ENCODE measurements at regions not wholly inside any gene's neighbourhood (a gene's known extent, or its start where the extent isn't known, plus 50 kb on each side); places are given as distances from the start of the nearest gene placed in this dataset.
A peak's percentile ranks its signal among the peaks of the same experiment; 100 is the strongest.

- Histone ChIP-seq H3K4me2 (ENCODE audit: insufficient read depth, low read length) (no peak overlapping the region), H2AFZ (ENCODE audit: low read length) (no peak overlapping the region), H4K20me1 (ENCODE audit: insufficient read depth, low read length) (no peaks in the 10 kb centered on the region), H3K27me3 (ENCODE audit: insufficient read depth, low read length) (no peaks in the 10 kb centered on the region), H3K27ac (ENCODE audit: low read depth, low read length) (no peak overlapping the region), H3K9me3 (ENCODE audit: low read depth, low read length) (no peaks in the 10 kb centered on the region), H3K79me2 (ENCODE audit: insufficient read depth, low read length) (no peaks in the 10 kb centered on the region), H3K36me3 (ENCODE audit: insufficient read depth, low read length) (no peaks in the 10 kb centered on the region), H3K4me3 (ENCODE audit: insufficient read depth, low read length) (no peak overlapping the region), H3K4me1 (ENCODE audit: insufficient read depth, low read length) (no peaks in the 10 kb centered on the region)
- TF ChIP-seq CTCF (IDR thresholded peaks at IDR 0.05; ENCODE audit: extremely low read depth, low read depth, low read length) = no peak
- DNase-seq (ENCODE audit: insufficient read length, low spot score, missing footprints) = no peak
Observed at GRCh38 chr2:48015421-48015820, 109.1 kb upstream of the FBXO11 start.

- Histone ChIP-seq H3K9me3 (ENCODE audit: low read depth, low read length) (no peaks in the 10 kb centered on the region), H3K79me2 (ENCODE audit: insufficient read depth, low read length) (no peaks in the 10 kb centered on the region), H3K4me2 (ENCODE audit: insufficient read depth, low read length) (no peak overlapping the region), H3K27ac (ENCODE audit: low read depth, low read length) (no peak overlapping the region), H2AFZ (ENCODE audit: low read length) (no peak overlapping the region), H4K20me1 (ENCODE audit: insufficient read depth, low read length) (no peaks in the 10 kb centered on the region), H3K27me3 (ENCODE audit: insufficient read depth, low read length) (no peaks in the 10 kb centered on the region), H3K4me1 (ENCODE audit: insufficient read depth, low read length) (no peaks in the 10 kb centered on the region), H3K36me3 (ENCODE audit: insufficient read depth, low read length) (no peaks in the 10 kb centered on the region), H3K4me3 (ENCODE audit: insufficient read depth, low read length) (no peak overlapping the region)
- no peak for DNase-seq (ENCODE audit: insufficient read length, low spot score, missing footprints)
- peak; percentile 17 for TF ChIP-seq CTCF (IDR thresholded peaks at IDR 0.05; ENCODE audit: extremely low read depth, low read depth, low read length)
Observed at GRCh38 chr2:48016225-48017019, 110.1 kb upstream of the FBXO11 start.

GRCh38 chr2:48017136-48017535 is 110.8 kb upstream of the FBXO11 start:
- Histone ChIP-seq H3K36me3 (ENCODE audit: insufficient read depth, low read length) (no peaks in the 10 kb centered on the region), H2AFZ (ENCODE audit: low read length) (no peak overlapping the region), H3K4me1 (ENCODE audit: insufficient read depth, low read length) (no peaks in the 10 kb centered on the region), H3K4me2 (ENCODE audit: insufficient read depth, low read length) (no peak overlapping the region), H3K9me3 (ENCODE audit: low read depth, low read length) (no peaks in the 10 kb centered on the region), H3K27ac (ENCODE audit: low read depth, low read length) (no peak overlapping the region), H3K27me3 (ENCODE audit: insufficient read depth, low read length) (no peaks in the 10 kb centered on the region), H3K4me3 (ENCODE audit: insufficient read depth, low read length) (no peak overlapping the region), H3K79me2 (ENCODE audit: insufficient read depth, low read length) (no peaks in the 10 kb centered on the region), H4K20me1 (ENCODE audit: insufficient read depth, low read length) (no peaks in the 10 kb centered on the region)
- no peak for DNase-seq (ENCODE audit: insufficient read length, low spot score, missing footprints)
- no peak for TF ChIP-seq CTCF (IDR thresholded peaks at IDR 0.05; ENCODE audit: extremely low read depth, low read depth, low read length)

GRCh38 chr2:48018480-48018879 is 112.2 kb upstream of the FBXO11 start:
- H3K36me3 ChIP-seq (ENCODE audit: insufficient read depth, low read length) = no peaks in the 10 kb centered on the region
- no peak for DNase-seq (ENCODE audit: insufficient read length, low spot score, missing footprints)
- TF ChIP-seq CTCF (IDR thresholded peaks at IDR 0.05; ENCODE audit: extremely low read depth, low read depth, low read length) = no peak
- no peaks in the 10 kb centered on the region for H3K9me3 ChIP-seq (ENCODE audit: low read depth, low read length)
- no peaks in the 10 kb centered on the region for H3K79me2 ChIP-seq (ENCODE audit: insufficient read depth, low read length)
- H4K20me1 ChIP-seq (ENCODE audit: insufficient read depth, low read length) = no peaks in the 10 kb centered on the region
- no peak overlapping the region for H2AFZ ChIP-seq (ENCODE audit: low read length)
- peaks cover 2% of the 10 kb centered on the region for H3K27me3 ChIP-seq (ENCODE audit: insufficient read depth, low read length)
- no peaks in the 10 kb centered on the region for H3K4me1 ChIP-seq (ENCODE audit: insufficient read depth, low read length)
- H3K4me2 ChIP-seq (ENCODE audit: insufficient read depth, low read length) = no peak overlapping the region
- no peak overlapping the region for H3K4me3 ChIP-seq (ENCODE audit: insufficient read depth, low read length)
- no peak overlapping the region for H3K27ac ChIP-seq (ENCODE audit: low read depth, low read length)

Measured in osteoblast (primary cell).